ENCODE measurements at regions not wholly inside any gene's neighbourhood (a gene's known extent, or its start where the extent isn't known, plus 50 kb on each side); places are given as distances from the start of the nearest gene placed in this dataset.
A peak's percentile ranks its signal among the peaks of the same experiment; 100 is the strongest.

DNA sequence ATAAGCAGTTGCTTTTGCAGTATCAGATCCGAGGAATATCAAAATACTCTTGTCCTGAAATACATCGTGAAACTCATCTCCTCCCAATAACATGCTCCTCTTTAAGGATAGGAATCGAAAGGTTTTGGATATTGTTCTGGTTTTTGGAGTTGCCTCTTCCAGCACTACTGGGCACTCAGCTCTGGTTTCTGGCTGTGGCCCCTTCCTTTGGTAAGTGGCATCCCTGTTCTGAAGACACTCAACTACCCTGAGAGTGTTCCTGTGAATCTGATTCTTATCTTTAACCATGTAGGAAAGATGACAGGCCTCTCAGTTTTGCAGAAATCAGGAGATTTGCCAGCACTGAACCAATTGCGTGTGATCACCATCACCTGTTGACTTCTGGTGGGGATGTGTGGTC is 327.5 kb upstream of the TBL1XR1 start:
- DNase-seq: no peak

- DNase-seq: no peak
These were observed 328.1 kb upstream of the TBL1XR1 start for GRCh38 chr3:177525414-177525813.

DNA sequence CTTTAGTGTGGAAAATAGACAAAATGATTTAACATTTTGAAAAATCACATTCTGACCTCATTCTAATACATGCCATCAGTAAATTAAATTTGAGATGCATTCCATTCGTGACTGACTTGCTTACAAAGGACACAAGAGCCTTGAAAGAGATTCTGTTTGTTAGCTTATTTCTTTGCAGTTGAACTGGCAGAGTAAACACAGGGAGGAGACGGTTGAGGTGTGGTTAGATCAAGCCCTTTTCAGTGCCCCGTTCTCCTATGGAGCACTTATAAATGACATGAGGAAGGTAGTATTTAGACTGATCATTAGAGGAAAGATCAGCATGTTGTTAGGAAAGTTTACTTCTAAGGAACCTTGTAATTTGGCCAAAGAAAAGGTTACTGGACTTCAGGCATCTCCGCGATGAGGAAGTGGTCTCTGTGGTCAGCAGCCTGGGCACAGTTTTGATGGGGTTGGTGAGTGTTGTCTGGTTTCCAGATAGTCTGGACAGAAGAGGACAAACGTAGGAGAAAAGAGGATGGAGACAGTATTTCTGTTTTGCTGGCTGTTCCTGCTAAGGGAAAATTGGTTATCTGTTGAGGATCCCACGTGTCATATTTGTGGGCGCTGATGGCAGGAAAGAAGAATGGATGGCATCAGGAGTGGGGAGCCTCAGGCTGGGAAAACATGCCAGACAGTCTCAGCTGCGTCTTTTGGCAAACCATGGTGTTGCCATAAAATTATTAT is 328.9 kb upstream of the TBL1XR1 start:
- peak in 6 of 56 donors; percentile 5 to 25 (median 10) for DNase-seq

GRCh38 chr3:177527182-177527581 is 329.9 kb upstream of the TBL1XR1 start:
- DNase-seq: no peak

DNA sequence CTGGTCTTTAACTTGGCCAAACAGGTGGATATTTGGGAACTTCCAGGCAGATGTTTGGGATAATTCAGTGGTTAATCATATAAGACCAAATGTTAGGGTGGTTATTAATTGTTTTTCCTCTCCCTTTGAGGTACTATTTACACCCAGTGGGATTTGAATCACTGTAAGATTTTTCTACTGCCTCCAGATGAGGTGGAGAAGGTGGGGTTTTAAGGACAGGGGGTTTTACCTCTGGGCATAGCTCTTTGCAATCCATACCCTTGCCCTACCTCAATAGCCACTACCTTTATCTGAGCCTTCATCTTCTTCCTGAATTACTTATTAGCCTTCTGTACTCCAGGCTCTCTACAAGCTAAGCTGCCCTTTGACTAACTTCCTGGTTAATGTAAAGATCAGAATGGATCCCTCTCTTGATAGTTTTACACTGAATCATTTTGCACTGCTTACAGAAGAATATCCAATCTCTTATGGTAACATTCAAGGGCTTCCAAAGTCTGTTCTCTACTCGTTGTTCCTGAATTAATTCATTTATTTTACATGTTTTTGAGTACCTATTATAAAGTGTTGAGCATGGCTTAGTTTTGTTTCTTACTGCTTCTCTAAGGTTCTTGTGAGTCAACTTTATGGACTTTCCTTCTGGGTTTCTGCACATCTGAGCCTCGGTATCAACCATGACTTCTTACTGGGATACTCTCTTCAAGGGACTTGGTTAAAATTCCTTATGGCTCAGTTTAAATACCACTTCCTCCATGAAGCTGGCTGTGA is 331.2 kb upstream of the TBL1XR1 start:
- no peak for DNase-seq

GRCh38 chr3:177529071-177529550 is 331.8 kb upstream of the TBL1XR1 start:
- no peak for DNase-seq

DNA sequence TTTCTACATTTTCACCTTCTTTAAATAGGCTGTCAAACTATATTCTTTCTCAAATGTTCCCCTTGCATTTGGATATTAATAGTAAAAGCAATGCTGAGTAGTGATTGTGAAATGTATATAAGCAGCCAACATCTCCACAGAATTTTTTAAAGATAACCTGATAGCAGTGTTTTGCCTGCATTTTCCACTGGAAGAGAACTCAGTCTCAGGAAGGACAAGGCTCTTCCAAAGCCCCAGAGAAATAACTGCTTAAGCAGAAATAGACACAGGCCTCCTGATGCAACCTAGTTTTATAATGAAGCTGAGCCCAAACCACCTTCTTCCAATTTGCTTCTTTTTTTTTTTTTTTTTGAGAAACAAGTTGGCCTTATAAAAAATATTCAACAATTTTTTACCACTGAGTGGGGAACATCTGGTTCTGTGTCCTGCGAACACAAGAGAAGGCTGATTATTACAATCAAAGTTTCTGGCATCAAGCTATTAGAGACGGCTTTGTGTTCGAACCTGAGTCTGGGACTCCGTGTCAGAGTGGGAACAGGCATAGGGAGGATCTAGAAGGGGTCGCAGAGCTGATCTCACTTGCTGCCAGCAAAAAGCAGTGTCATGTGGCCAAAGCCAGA is 332.5 kb upstream of the TBL1XR1 start:
- no peak for DNase-seq

DNA sequence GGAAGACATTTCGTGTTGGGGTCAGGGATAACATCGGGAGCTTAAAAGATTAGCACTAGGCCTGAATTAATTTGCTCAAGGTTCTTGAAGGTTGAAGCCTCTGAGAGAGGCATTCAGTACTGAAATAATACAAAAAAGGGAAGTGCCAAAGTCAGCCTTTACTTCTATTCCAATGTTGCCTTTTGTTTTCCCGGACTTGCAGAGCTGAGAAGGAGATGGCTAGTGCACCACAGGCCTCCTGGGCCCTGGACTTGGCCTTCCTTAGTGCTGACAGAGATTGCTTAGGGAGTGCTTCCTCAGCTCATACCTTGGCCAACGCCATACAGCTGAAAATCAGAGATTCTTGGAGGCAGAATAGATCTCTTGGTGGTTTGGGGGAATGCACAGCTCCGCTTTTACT is 333.6 kb upstream of the TBL1XR1 start:
- no peak for DNase-seq

GRCh38 chr3:177536873-177537272 is 339.6 kb upstream of the TBL1XR1 start:
- no peak for DNase-seq

GRCh38 chr3:177537612-177538011 is 340.3 kb upstream of the TBL1XR1 start:
- DNase-seq: peak in 1 of 56 donors; percentile 16

GRCh38 chr3:177538048-177538749 is 340.9 kb upstream of the TBL1XR1 start:
- peak in 27 of 56 donors; percentile 4 to 46 (median 19) for DNase-seq

GRCh38 chr3:177538750-177539730 is 341.8 kb upstream of the TBL1XR1 start:
- DNase-seq: no peak

GRCh38 chr3:177541541-177541940 is 344.3 kb upstream of the TBL1XR1 start:
- no peak for DNase-seq

GRCh38 chr3:177545964-177546363 is 348.7 kb upstream of the TBL1XR1 start:
- no peak for DNase-seq

GRCh38 chr3:177547711-177548350 is 350.5 kb upstream of the TBL1XR1 start:
- no peak for DNase-seq

GRCh38 chr3:177550667-177551066 is 353.4 kb upstream of the TBL1XR1 start:
- DNase-seq: no peak

DNA sequence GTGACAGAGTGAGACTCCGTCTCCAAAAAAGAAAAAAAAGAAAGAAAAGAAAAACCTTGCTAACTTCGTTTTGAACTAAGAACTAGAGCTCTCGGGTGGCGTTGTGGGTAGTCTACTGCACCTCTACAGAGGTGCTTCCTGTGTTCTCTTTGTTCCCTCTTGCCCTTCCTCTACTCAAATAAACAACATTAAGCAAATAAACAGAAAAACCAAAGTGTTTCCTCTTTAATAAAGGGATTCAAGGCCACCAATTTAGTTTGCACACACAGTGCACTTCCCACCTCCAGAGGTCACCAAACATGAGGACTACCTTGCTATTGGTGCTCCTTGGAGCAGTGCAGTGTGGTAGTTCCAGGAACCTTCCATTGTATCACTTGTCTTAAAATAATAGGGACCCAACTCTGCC is 354.2 kb upstream of the TBL1XR1 start:
- DNase-seq: no peak

DNA sequence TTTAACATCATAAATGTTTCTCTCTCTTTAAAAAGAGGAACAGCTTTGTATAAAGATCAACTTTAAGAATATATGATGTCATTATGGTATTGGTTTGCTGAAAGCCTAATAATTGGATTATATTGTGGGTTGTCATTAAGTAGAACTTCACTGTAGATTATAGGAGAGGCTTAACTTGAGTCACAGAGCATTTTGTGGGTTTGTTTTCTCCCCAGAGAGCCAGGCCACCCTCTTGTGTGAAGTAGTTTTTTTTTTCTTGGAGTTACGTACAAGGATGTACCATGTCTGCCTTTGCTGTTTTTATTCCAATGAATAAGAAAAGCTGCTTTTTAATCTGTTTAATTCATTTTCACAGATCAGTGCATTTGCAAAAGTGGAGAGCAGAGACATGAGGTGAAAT is 354.8 kb upstream of the TBL1XR1 start:
- DNase-seq: no peak

DNA sequence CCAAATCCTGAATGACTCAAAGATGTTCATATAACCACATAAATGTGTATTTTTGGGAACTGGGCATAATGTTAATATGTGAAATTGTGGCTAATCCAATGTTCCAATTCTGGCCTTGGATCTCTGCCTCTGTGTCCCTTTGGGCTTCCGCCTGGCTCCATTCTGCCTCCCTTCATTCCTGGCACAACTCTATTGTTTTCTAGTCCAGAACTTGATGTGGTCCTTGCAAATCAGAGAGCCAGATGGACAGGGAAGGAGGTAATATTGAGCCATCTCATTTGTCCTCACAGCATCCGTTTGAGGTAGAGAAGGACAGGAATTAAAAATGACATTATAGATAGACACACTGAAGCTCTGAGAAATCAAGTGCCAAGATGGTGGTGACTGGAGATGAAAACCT is 355.7 kb upstream of the TBL1XR1 start:
- peak in 1 of 56 donors; percentile 1 for DNase-seq

GRCh38 chr3:177553579-177553978 is 356.3 kb upstream of the TBL1XR1 start:
- DNase-seq: peak in 27 of 56 donors; percentile 3 to 60 (median 25)
